Mesenchymal stem cell (in vitro differentiated cells and primary cell): ENCODE measurements at regions not wholly inside any gene's neighbourhood (a gene's known extent, or its start where the extent isn't known, plus 50 kb on each side); places are given as distances from the start of the nearest gene placed in this dataset.

Source experiments
- DNase-seq: peaks from one replicate; pipeline ENCODE4 v3.0.0-alpha.2; 2013
- H2AFZ ChIP-seq: one replicate; pipeline ENCODE4 v1.6.1; 2013; ENCODE audit warnings: low read depth, mild to moderate bottlenecking, control low read depth, inconsistent platforms, low read length, moderate library complexity
- H2AK5ac ChIP-seq: 2 replicates; pipeline ENCODE4 v1.6.1; 2013; ENCODE audit warnings: low read length, moderate library complexity, mild to moderate bottlenecking, inconsistent platforms; ENCODE audit not compliant: severe bottlenecking
- H2BK120ac ChIP-seq: one replicate; pipeline ENCODE4 v1.6.1; 2013; ENCODE audit warnings: low read depth, mild to moderate bottlenecking, inconsistent platforms, low read length, moderate library complexity
- H2BK12ac ChIP-seq, 2 experiments: one replicate each; pipeline ENCODE4 v1.6.1; 2013; ENCODE audit warnings: inconsistent platforms in 2 of 2, low read length in 2 of 2, mild to moderate bottlenecking in 2 of 2, moderate library complexity in 2 of 2, control low read depth in 1 of 2
- H2BK15ac ChIP-seq: one replicate; pipeline ENCODE4 v1.6.1; 2013; ENCODE audit warnings: mild to moderate bottlenecking, low read depth, inconsistent platforms; ENCODE audit not compliant: poor library complexity, severe bottlenecking
- H2BK5ac ChIP-seq: 2 replicates; pipeline ENCODE4 v1.6.1; 2013; ENCODE audit warnings: low read depth, mild to moderate bottlenecking, low read length, control low read depth, inconsistent platforms; ENCODE audit not compliant: poor library complexity, severe bottlenecking
- H3K14ac ChIP-seq, 2 experiments: one replicate each; pipeline ENCODE4 v1.6.1; 2013; ENCODE audit warnings: inconsistent platforms in 2 of 2, low read length in 2 of 2, control low read depth in 1 of 2, mild to moderate bottlenecking in 1 of 2, moderate library complexity in 1 of 2
- H3K18ac ChIP-seq, 2 experiments: one replicate each; pipeline ENCODE4 v1.6.1; 2013; ENCODE audit warnings: inconsistent platforms in 2 of 2, low read length in 2 of 2, control low read depth in 1 of 2, low read depth in 1 of 2, mild to moderate bottlenecking in 1 of 2
- H3K23ac ChIP-seq, 2 experiments: one replicate each; pipeline ENCODE4 v1.6.1; 2013; ENCODE audit warnings: inconsistent platforms in 2 of 2, low read length in 2 of 2, mild to moderate bottlenecking in 2 of 2, moderate library complexity in 2 of 2, control low read depth in 1 of 2
- H3K27ac ChIP-seq: 2 replicates; pipeline ENCODE4 v1.5.1; 2013; ENCODE audit warnings: mild to moderate bottlenecking, moderate library complexity, low read length, control low read depth, inconsistent platforms; ENCODE audit not compliant: poor library complexity, severe bottlenecking
- H3K27me3 ChIP-seq, 2 experiments: 2 replicates each; pipeline versions ENCODE4 v1.6.1 to v1.7.0; 2013; ENCODE audit warnings: low read length in 2 of 2, mild to moderate bottlenecking in 2 of 2, moderate library complexity in 2 of 2, control low read depth in 1 of 2, inconsistent platforms in 1 of 2; ENCODE audit not compliant: control insufficient read depth in 1 of 2, insufficient read depth in 1 of 2
- H3K36me3 ChIP-seq, 2 experiments: 2 replicates each; pipeline versions ENCODE4 v1.6.1 to v1.7.0; 2013; ENCODE audit warnings: low read length in 2 of 2, control low read depth in 1 of 2, inconsistent platforms in 1 of 2, low read depth in 1 of 2, mild to moderate bottlenecking in 1 of 2; ENCODE audit not compliant: insufficient read depth in 2 of 2, control insufficient read depth in 1 of 2
- H3K4ac ChIP-seq, 2 experiments: one replicate each; pipeline ENCODE4 v1.6.1; 2013; ENCODE audit warnings: inconsistent platforms in 2 of 2, low read length in 2 of 2, mild to moderate bottlenecking in 2 of 2, moderate library complexity in 2 of 2, control low read depth in 1 of 2, low read depth in 1 of 2
- H3K4me1 ChIP-seq: 2 replicates; pipeline ENCODE4 v1.6.1; 2013; ENCODE audit warnings: low read depth, low read length, control low read depth; ENCODE audit not compliant: control insufficient read depth, insufficient read depth
- H3K4me2 ChIP-seq: 2 replicates; pipeline ENCODE4 v1.6.1; 2013; ENCODE audit warnings: low read length, mild to moderate bottlenecking, inconsistent platforms; ENCODE audit not compliant: poor library complexity, severe bottlenecking
- H3K4me3 ChIP-seq, 2 experiments: 2 replicates each; pipeline versions ENCODE4 v1.5.1 to v1.7.0; 2013; ENCODE audit warnings: low read length in 2 of 2, mild to moderate bottlenecking in 2 of 2, control low read depth in 1 of 2, low read depth in 1 of 2; ENCODE audit not compliant: insufficient read depth in 1 of 2
- H3K79me1 ChIP-seq: replicated peaks from 2 replicates; pipeline ENCODE4 v1.6.1; 2013; ENCODE audit warnings: mild to moderate bottlenecking, control low read depth, low read length, inconsistent platforms; ENCODE audit not compliant: poor library complexity, severe bottlenecking
- H3K9ac ChIP-seq: 2 replicates; pipeline ENCODE4 v1.7.0; 2013; ENCODE audit warnings: mild to moderate bottlenecking, low read length, moderate library complexity
- H3K9me3 ChIP-seq: 2 replicates; pipeline ENCODE4 v1.7.0; 2013; ENCODE audit warnings: mild to moderate bottlenecking, low read length; ENCODE audit not compliant: control insufficient read depth
- H4K8ac ChIP-seq: one replicate; pipeline ENCODE4 v1.6.1; 2013; ENCODE audit warnings: inconsistent platforms, mild to moderate bottlenecking, low read length, moderate library complexity
- H4K91ac ChIP-seq: one replicate; pipeline ENCODE4 v1.6.1; 2013; ENCODE audit warnings: mild to moderate bottlenecking, low read length, inconsistent platforms
- WGBS: methylation state at CpG from one replicate; pipeline ENCODE4 v1.1.7; 2013; ENCODE audit warnings: mixed read lengths; 5-methylcytosine and 5-hydroxymethylcytosine counted together

GRCh38 chr6:144415835-144416237 is 130.7 kb downstream of the UTRN start:
- Histone ChIP-seq H3K18ac (peak overlapping the region; percentile 26 to 70), H3K9me3 (no peaks in the 10 kb centered on the region), H3K27ac (peak overlapping the region; percentile 68), H2AFZ (no peak overlapping the region), H3K4me1 (peaks cover 11% of the 10 kb centered on the region), H2BK5ac (no peak overlapping the region), H3K4me3 (no peak overlapping the region), H2BK15ac (no peak overlapping the region), H2BK120ac (no peak overlapping the region), H3K9ac (no peak overlapping the region), H3K14ac (no peak overlapping the region), H2BK12ac (no peak overlapping the region), H2AK5ac (peak overlapping the region; percentile 39), H4K8ac (peak overlapping the region; percentile 60), H3K4ac (peak overlapping the region in 1 of 2 experiments; percentile 30), H3K79me1 (peaks cover 3% of the 10 kb centered on the region), H3K4me2 (no peak overlapping the region), H3K23ac (no peak overlapping the region), H3K36me3 (no peaks in the 10 kb centered on the region), H3K27me3 (no peaks in the 10 kb centered on the region), H4K91ac (no peak overlapping the region)
- peak; percentile 44 for DNase-seq
- WGBS, result 11% methylated on average over 1 of the region's 2 CpGs

GRCh38 chr6:144416244-144416643 is 131.1 kb downstream of the UTRN start:
- Histone ChIP-seq H4K91ac (no peak overlapping the region), H3K36me3 (no peaks in the 10 kb centered on the region), H3K4me1 (peaks cover 11% of the 10 kb centered on the region), H4K8ac (peak overlapping the region; percentile 80), H2AK5ac (peak overlapping the region; percentile 9), H3K18ac (peak overlapping the region in 1 of 2 experiments; percentile 18), H3K4me3 (no peak overlapping the region), H3K4ac (no peak overlapping the region), H2BK5ac (no peak overlapping the region), H3K14ac (peak overlapping the region in 1 of 2 experiments; percentile 18), H3K27me3 (no peaks in the 10 kb centered on the region), H3K4me2 (no peak overlapping the region), H3K9me3 (no peaks in the 10 kb centered on the region), H2AFZ (no peak overlapping the region), H3K9ac (peak overlapping the region; percentile 25), H3K79me1 (peaks cover 3% of the 10 kb centered on the region), H3K23ac (no peak overlapping the region), H2BK12ac (no peak overlapping the region), H2BK120ac (no peak overlapping the region), H2BK15ac (no peak overlapping the region), H3K27ac (peak overlapping the region; percentile 68)
- WGBS, result 90% methylated on average over 4 of the region's 4 CpGs
- no peak for DNase-seq

GRCh38 chr6:144416773-144417172 is 131.6 kb downstream of the UTRN start:
- Histone ChIP-seq H2AK5ac (no peak overlapping the region), H3K4me1 (peaks cover 9% of the 10 kb centered on the region), H4K91ac (no peak overlapping the region), H4K8ac (no peak overlapping the region), H2BK15ac (no peak overlapping the region), H3K23ac (no peak overlapping the region), H3K18ac (no peak overlapping the region), H2BK120ac (no peak overlapping the region), H3K4me2 (no peak overlapping the region), H3K9me3 (no peaks in the 10 kb centered on the region), H2AFZ (no peak overlapping the region), H3K79me1 (peaks cover 4% of the 10 kb centered on the region), H3K36me3 (peaks cover 0 to 2% of the 10 kb centered on the region in 2 experiments), H3K27me3 (no peaks in the 10 kb centered on the region), H3K4me3 (no peak overlapping the region), H3K27ac (no peak overlapping the region), H3K9ac (peak overlapping the region; percentile 25), H2BK12ac (no peak overlapping the region), H2BK5ac (no peak overlapping the region), H3K4ac (no peak overlapping the region), H3K14ac (no peak overlapping the region)
- DNase-seq, result no peak
- WGBS, result no CpG with 5 or more reads among the region's 1 CpG

GRCh38 chr6:144417681-144418080 is 132.5 kb downstream of the UTRN start:
- Histone ChIP-seq H2BK12ac (no peak overlapping the region), H4K8ac (no peak overlapping the region), H3K4me1 (peaks cover 9% of the 10 kb centered on the region), H3K9ac (no peak overlapping the region), H2AK5ac (no peak overlapping the region), H3K27me3 (no peaks in the 10 kb centered on the region), H3K4me3 (no peak overlapping the region), H3K4ac (no peak overlapping the region), H2BK15ac (no peak overlapping the region), H2BK5ac (no peak overlapping the region), H2BK120ac (no peak overlapping the region), H3K14ac (no peak overlapping the region), H3K79me1 (peaks cover 5% of the 10 kb centered on the region), H3K36me3 (peaks cover 0 to 6% of the 10 kb centered on the region in 2 experiments), H3K9me3 (no peaks in the 10 kb centered on the region), H3K4me2 (no peak overlapping the region), H3K27ac (no peak overlapping the region), H2AFZ (no peak overlapping the region), H4K91ac (no peak overlapping the region), H3K23ac (no peak overlapping the region), H3K18ac (no peak overlapping the region)
- no peak for DNase-seq
